OCI-LY3 (cell line): ENCODE measurements at regions not wholly inside any gene's neighbourhood (a gene's known extent, or its start where the extent isn't known, plus 50 kb on each side); places are given as distances from the start of the nearest gene placed in this dataset.

ENCODE experiments used
- H2AFZ ChIP-seq: fragments of 200-600, 300-600 bp; shearing (Covaris generic); 2 replicates; pipeline ENCODE4 v1.6.0; 2014; ENCODE audit warnings: antibody characterized with exemption, low read depth, low read length
- H3K27ac ChIP-seq: fragments of 200-600, 300-600 bp; sonication (generic); 2 replicates; pipeline ENCODE4 v1.5.1; 2014; ENCODE audit warnings: mild to moderate bottlenecking, low read length, moderate library complexity, mixed read lengths
- H3K27me3 ChIP-seq: fragments of 200-600, 300-600 bp; sonication (generic); 2 replicates; pipeline ENCODE4 v1.6.1; 2014; ENCODE audit warnings: low read depth, low read length, mixed read lengths
- H3K36me3 ChIP-seq: fragments of 200-600, 300-600 bp; sonication (generic); replicated peaks from 2 replicates; pipeline ENCODE3; 2014; ENCODE audit warnings: low read depth, low read length, mixed read lengths
- H3K4me1 ChIP-seq: fragments of 300-600, 200-600 bp; sonication (generic); 2 replicates; pipeline ENCODE4 v1.6.1; 2014; ENCODE audit warnings: low read length, mixed read lengths
- H3K4me2 ChIP-seq: fragments of 200-600, 300-600 bp; sonication (generic); 2 replicates; pipeline ENCODE4 v1.6.1; 2014; ENCODE audit warnings: low read length, mixed read lengths
- H3K4me3 ChIP-seq: fragments of 300-600, 200-600 bp; sonication (generic); 2 replicates; pipeline ENCODE4 v1.5.1; 2014; ENCODE audit warnings: antibody characterized with exemption, mild to moderate bottlenecking, low read length, moderate library complexity
- H3K79me2 ChIP-seq: fragments of 300-600, 200-600 bp; shearing (Covaris generic); 2 replicates; pipeline ENCODE4 v1.6.1; 2014; ENCODE audit warnings: mild to moderate bottlenecking, low read length, mixed read lengths
- H3K9ac ChIP-seq: fragments of 300-600, 200-600 bp; shearing (Covaris generic); 2 replicates; pipeline ENCODE4 v1.6.0; 2014; ENCODE audit warnings: mild to moderate bottlenecking, low read length, moderate library complexity
- H3K9me3 ChIP-seq: fragments of 200-600, 300-600 bp; shearing (Covaris generic); 2 replicates; pipeline ENCODE4 v1.6.1; 2014; ENCODE audit warnings: low read length, mixed read lengths; ENCODE audit not compliant: insufficient read depth
- H4K20me1 ChIP-seq: fragments of 200-600, 300-600 bp; sonication (generic); 2 replicates; pipeline ENCODE4 v1.6.1; 2016; ENCODE audit warnings: low read length, mixed read lengths; ENCODE audit not compliant: insufficient read depth
- CTCF ChIP-seq: fragments of 200-600, 300-600 bp; sonication (generic); IDR thresholded peaks from 2 replicates; pipeline ENCODE4 v1.5.1; 2014; ENCODE audit warnings: antibody characterized with exemption, low read length, low read depth
- EZH2phosphoT487 ChIP-seq: fragments of 200-600 bp; shearing (Covaris generic); IDR thresholded peaks from 2 replicates; pipeline ENCODE4 v1.6.1; 2018; ENCODE audit warnings: antibody characterized with exemption, mixed run types, low read depth

GRCh38 chr3:40886660-40887425 lies 312.5 kb upstream of the CTNNB1 start:
- TF ChIP-seq CTCF, result no peak
- no peaks in the 10 kb centered on the region for H3K27me3 ChIP-seq
- H3K79me2 ChIP-seq, result no peaks in the 10 kb centered on the region
- H3K4me2 ChIP-seq, result no peak overlapping the region
- H2AFZ ChIP-seq, result no peak overlapping the region
- no peaks in the 10 kb centered on the region for H3K4me1 ChIP-seq
- no peak overlapping the region for H3K9ac ChIP-seq
- H3K36me3 ChIP-seq, result no peaks in the 10 kb centered on the region
- no peaks in the 10 kb centered on the region for H3K9me3 ChIP-seq
- no peak overlapping the region for H3K27ac ChIP-seq
- no peaks in the 10 kb centered on the region for H4K20me1 ChIP-seq
- no peak overlapping the region for H3K4me3 ChIP-seq

GRCh38 chr3:40891186-40891585 lies 308.1 kb upstream of the CTNNB1 start:
- Histone ChIP-seq H3K4me1 (no peaks in the 10 kb centered on the region), H3K27ac (no peak overlapping the region), H3K36me3 (no peaks in the 10 kb centered on the region), H4K20me1 (no peaks in the 10 kb centered on the region), H2AFZ (no peak overlapping the region), H3K27me3 (no peaks in the 10 kb centered on the region), H3K9me3 (no peaks in the 10 kb centered on the region), H3K4me2 (no peak overlapping the region), H3K4me3 (no peak overlapping the region), H3K79me2 (no peaks in the 10 kb centered on the region), H3K9ac (no peak overlapping the region)
- TF ChIP-seq EZH2phosphoT487 (no peak), CTCF (no peak)

GRCh38 chr3:40895109-40895508 lies 304.2 kb upstream of the CTNNB1 start:
- H3K4me3 ChIP-seq, result no peak overlapping the region
- no peaks in the 10 kb centered on the region for H3K4me1 ChIP-seq
- no peak overlapping the region for H3K9ac ChIP-seq
- H2AFZ ChIP-seq, result no peak overlapping the region
- H3K27ac ChIP-seq, result no peak overlapping the region
- H3K9me3 ChIP-seq, result no peaks in the 10 kb centered on the region
- no peak overlapping the region for H3K4me2 ChIP-seq
- H4K20me1 ChIP-seq, result no peaks in the 10 kb centered on the region
- H3K79me2 ChIP-seq, result no peaks in the 10 kb centered on the region
- no peaks in the 10 kb centered on the region for H3K36me3 ChIP-seq
- H3K27me3 ChIP-seq, result no peaks in the 10 kb centered on the region
- TF ChIP-seq CTCF (no peak), EZH2phosphoT487 (no peak)

GRCh38 chr3:40899286-40899712 lies 300.0 kb upstream of the CTNNB1 start:
- no peaks in the 10 kb centered on the region for H3K4me1 ChIP-seq
- no peaks in the 10 kb centered on the region for H3K9me3 ChIP-seq
- H3K27me3 ChIP-seq, result no peaks in the 10 kb centered on the region
- H3K4me2 ChIP-seq, result no peak overlapping the region
- H3K79me2 ChIP-seq, result no peaks in the 10 kb centered on the region
- H2AFZ ChIP-seq, result no peak overlapping the region
- no peaks in the 10 kb centered on the region for H3K36me3 ChIP-seq
- H4K20me1 ChIP-seq, result no peaks in the 10 kb centered on the region
- no peak for TF ChIP-seq CTCF
- TF ChIP-seq EZH2phosphoT487, result no peak
- H3K27ac ChIP-seq, result no peak overlapping the region
- H3K9ac ChIP-seq, result no peak overlapping the region
- no peak overlapping the region for H3K4me3 ChIP-seq
